Liver (tissue), 6 donors: ENCODE measurements at regions not wholly inside any gene's neighbourhood (a gene's known extent, or its start where the extent isn't known, plus 50 kb on each side); places are given as distances from the start of the nearest gene placed in this dataset.

Experiments
- DNase-seq: peaks from one replicate; pipeline ENCODE4 v3.0.0-alpha.2; 2017; ENCODE audit warnings: low spot score
- H3K27ac ChIP-seq, 2 donors: one replicate each; pipeline ENCODE4 v1.7.0; 2013; ENCODE audit warnings: inconsistent platforms in 2 of 2, low read length in 2 of 2, control low read depth in 1 of 2, low read depth in 1 of 2, mild to moderate bottlenecking in 1 of 2
- H3K27me3 ChIP-seq, 4 donors: one replicate each; pipeline versions ENCODE4 v1.6.1 to v1.7.0; 2013; ENCODE audit warnings: low read length in 3 of 4, inconsistent platforms in 1 of 4, mild to moderate bottlenecking in 1 of 4, moderate library complexity in 1 of 4; ENCODE audit not compliant: control insufficient read depth in 4 of 4, insufficient read depth in 4 of 4
- H3K36me3 ChIP-seq, 4 donors: one replicate each; pipeline versions ENCODE4 v1.6.1 to v1.7.0; 2013; ENCODE audit warnings: low read length in 3 of 4, mild to moderate bottlenecking in 3 of 4, low read depth in 1 of 4, moderate library complexity in 1 of 4; ENCODE audit not compliant: control insufficient read depth in 4 of 4, insufficient read depth in 3 of 4
- H3K4me1 ChIP-seq, 4 donors: one replicate each; pipeline versions ENCODE4 v1.6.1 to v1.7.0; 2013; ENCODE audit warnings: low read length in 3 of 4, mild to moderate bottlenecking in 3 of 4, moderate library complexity in 1 of 4; ENCODE audit not compliant: control insufficient read depth in 4 of 4, insufficient read depth in 4 of 4
- H3K4me3 ChIP-seq, 3 donors: one replicate each; pipeline versions ENCODE4 v1.6.1 to v1.7.0; 2013; ENCODE audit warnings: low read length in 3 of 3, control low read depth in 1 of 3, low read depth in 1 of 3, mild to moderate bottlenecking in 1 of 3
- H3K9ac ChIP-seq, 2 donors: one replicate each; pipeline ENCODE4 v1.7.0; 2013; ENCODE audit warnings: low read length in 2 of 2, mild to moderate bottlenecking in 2 of 2, moderate library complexity in 2 of 2, control low read depth in 1 of 2, low read depth in 1 of 2
- H3K9me3 ChIP-seq, 4 donors: one replicate each; pipeline versions ENCODE4 v1.6.1 to v1.7.0; 2013; ENCODE audit warnings: low read length in 3 of 4; ENCODE audit not compliant: control insufficient read depth in 4 of 4
- ATF3 ChIP-seq: IDR thresholded peaks from 2 replicates; pipeline ENCODE4 v1.6.1; 2016; ENCODE audit warnings: antibody characterized with exemption
- EGR1 ChIP-seq, 2 donors: IDR thresholded peaks; 2 replicates each; pipeline ENCODE4 v1.6.1; 2016 to 2018; ENCODE audit warnings: antibody characterized with exemption in 2 of 2, low read depth in 2 of 2
- FOXA1 ChIP-seq: IDR thresholded peaks from 2 replicates; pipeline ENCODE4 v1.6.1; 2016; ENCODE audit warnings: antibody characterized with exemption
- FOXA2 ChIP-seq: IDR thresholded peaks from 2 replicates; pipeline ENCODE4 v1.6.1; 2016; ENCODE audit warnings: antibody characterized with exemption
- GABPA ChIP-seq, 2 donors: IDR thresholded peaks in 1 of 2; conservative IDR thresholded peaks in 1 of 2; 2 replicates each; pipeline ENCODE4 v1.6.1; 2016; ENCODE audit warnings: antibody characterized with exemption in 2 of 2, mild to moderate bottlenecking in 1 of 2, moderate library complexity in 1 of 2
- HNF4A ChIP-seq, 2 donors: conservative IDR thresholded peaks; 2 replicates each; pipeline ENCODE4 v1.6.1; 2016; ENCODE audit warnings: antibody characterized with exemption in 2 of 2, mild to moderate bottlenecking in 2 of 2
- HNF4G ChIP-seq: IDR thresholded peaks from 2 replicates; pipeline ENCODE4 v1.6.1; 2016; ENCODE audit warnings: antibody characterized with exemption
- JUND ChIP-seq, 2 donors: IDR thresholded peaks; 2 replicates each; pipeline ENCODE4 v1.6.1; 2016; ENCODE audit warnings: antibody characterized with exemption in 2 of 2
- MAX ChIP-seq: IDR thresholded peaks from 2 replicates; pipeline ENCODE4 v1.6.1; 2016; ENCODE audit warnings: antibody characterized with exemption
- NR2F2 ChIP-seq: IDR thresholded peaks from 2 replicates; pipeline ENCODE4 v1.6.1; 2016; ENCODE audit warnings: antibody characterized with exemption
- RAD21 ChIP-seq, 2 donors: IDR thresholded peaks; 2 replicates each; pipeline ENCODE4 v1.6.1; 2016; ENCODE audit warnings: antibody characterized with exemption in 2 of 2, mild to moderate bottlenecking in 2 of 2
- REST ChIP-seq: IDR thresholded peaks from 2 replicates; pipeline ENCODE4 v1.6.1; 2016; ENCODE audit warnings: antibody characterized with exemption, mild to moderate bottlenecking
- RXRA ChIP-seq, 2 donors: IDR thresholded peaks; 2 replicates each; pipeline ENCODE4 v1.6.1; 2017 to 2018; ENCODE audit warnings: antibody characterized with exemption in 2 of 2, mild to moderate bottlenecking in 1 of 2
- SP1 ChIP-seq: IDR thresholded peaks from 2 replicates; pipeline ENCODE4 v1.6.1; 2018; ENCODE audit warnings: antibody characterized with exemption, mild to moderate bottlenecking
- TAF1 ChIP-seq: conservative IDR thresholded peaks from 2 replicates; pipeline ENCODE4 v1.6.1; 2016; ENCODE audit warnings: antibody characterized with exemption, mild to moderate bottlenecking
- YY1 ChIP-seq: IDR thresholded peaks from 2 replicates; pipeline ENCODE4 v1.6.1; 2016; ENCODE audit warnings: antibody characterized with exemption, mild to moderate bottlenecking
- ZBTB33 ChIP-seq: IDR thresholded peaks from 2 replicates; pipeline ENCODE4 v1.6.1; 2016; ENCODE audit warnings: antibody characterized with exemption
- donor health status: healthy.
- donor health status: healthy.
- donor health status: healthy.

- no peak for TF ChIP-seq YY1
- no peak for TF ChIP-seq RXRA (IDR thresholded peaks at IDR 0.05)
- TF ChIP-seq NR2F2: no peak
- TF ChIP-seq JUND (IDR thresholded peaks at IDR 0.05): no peak
- no peak for TF ChIP-seq HNF4A (conservative IDR thresholded peaks at IDR 0.05)
- TF ChIP-seq HNF4G: no peak
- no peak for TF ChIP-seq EGR1 (IDR thresholded peaks at IDR 0.05; ENCODE audit: low read depth in 2 of 2)
- TF ChIP-seq MAX: no peak
- TF ChIP-seq ZBTB33: no peak
- TF ChIP-seq FOXA2: no peak
Observed at GRCh38 chrX:87063642-87064041, 454.0 kb upstream of the KLHL4 start (continued).

- no peak for DNase-seq
- H3K4me1 ChIP-seq: no peaks in the 10 kb centered on the region
Observed at GRCh38 chrX:87064502-87064901, 453.1 kb upstream of the KLHL4 start.

More at GRCh38 chrX:87064502-87064901, 453.1 kb upstream of the KLHL4 start:
- Histone ChIP-seq H3K4me3 (no peak overlapping the region), H3K9me3 (no peaks in the 10 kb centered on the region), H3K27ac (no peak overlapping the region), H3K36me3 (no peaks in the 10 kb centered on the region), H3K27me3 (no peaks in the 10 kb centered on the region), H3K9ac (no peak overlapping the region)
- no peak for TF ChIP-seq GABPA (IDR thresholded peaks at IDR 0.05 in 1 of 2, conservative IDR thresholded peaks at IDR 0.05 in 1 of 2)
- TF ChIP-seq SP1: no peak
- no peak for TF ChIP-seq RXRA (IDR thresholded peaks at IDR 0.05)
- TF ChIP-seq TAF1: no peak
- TF ChIP-seq MAX: no peak
- no peak for TF ChIP-seq FOXA1
- no peak for TF ChIP-seq YY1
- TF ChIP-seq ZBTB33: no peak
- no peak for TF ChIP-seq ATF3
- no peak for TF ChIP-seq RAD21 (IDR thresholded peaks at IDR 0.05)
- no peak for TF ChIP-seq HNF4A (conservative IDR thresholded peaks at IDR 0.05)
- TF ChIP-seq REST: no peak
- no peak for TF ChIP-seq JUND (IDR thresholded peaks at IDR 0.05)
